GM12878 (cell line): ENCODE measurements at regions not wholly inside any gene's neighbourhood (a gene's known extent, or its start where the extent isn't known, plus 50 kb on each side); places are given as distances from the start of the nearest gene placed in this dataset.

Source experiments
- ATAC-seq: fragments of 200-7000 bp; cut with Tn5 transposase; 3 replicates; pipeline ENCODE4 v1.9.1; 2020; ENCODE audit warnings: mild to moderate bottlenecking, moderate library complexity
- BruUV-seq: library from RNA; stranded (reverse); fragments of 400-500 nt; replicated peaks from 2 replicates; lab custom pipeline; 2021; lab: Mats Ljungman, UMichigan
- CTCF ChIA-PET: fragments of 300-600 bp; sonication (Branson Sonifier 250); formaldehyde crosslinking; extraction: SDS; loops from one replicate; lab custom pipeline; 2021; ENCODE audit warnings: inconsistent platforms; lab: Yijun Ruan, JAX
- POLR2A ChIA-PET: fragments of 350-600 bp; formaldehyde crosslinking; extraction: SDS; loops from one replicate; lab custom pipeline; 2021; ENCODE audit warnings: inconsistent platforms; lab: Charles Lee
- RAD21 ChIA-PET: fragments of 300-600 bp; sonication (Branson Sonifier 250); formaldehyde crosslinking; loops from one replicate; lab custom pipeline; 2023; ENCODE audit warnings: antibody characterized with exemption; ENCODE audit not compliant: unreplicated experiment; lab: Charles Lee
- SMC1A ChIA-PET: fragments of 300-600 bp; sonication (Branson Sonifier 250); formaldehyde crosslinking; loops from one replicate; lab custom pipeline; 2023; ENCODE audit not compliant: unreplicated experiment, uncharacterized antibody; lab: Charles Lee
- DNase-seq: peaks from one replicate; pipeline ENCODE4 v3.0.0-alpha.2; 2011; ENCODE audit warnings: low read depth, low spot score
- FAIRE-seq: peaks from 3 replicates; lab custom pipeline; 2011; peaks lifted over from hg19 to GRCh38; lab: Jason Lieb, UNC
- H2AFZ ChIP-seq: 2 replicates; pipeline ENCODE4 v1.6.0; 2011; ENCODE audit warnings: low read depth, low read length, control low read depth; ENCODE audit not compliant: control insufficient read depth
- H3K27ac ChIP-seq: 2 replicates; pipeline ENCODE4 v1.5.1; 2011; ENCODE audit warnings: control low read depth; ENCODE audit not compliant: control insufficient read depth, insufficient read depth
- H3K27me3 ChIP-seq, 2 experiments: replicated peaks in 1 of 2; 2 replicates each; pipeline versions ENCODE4 v1.6.0 to v1.6.1; 2011; ENCODE audit warnings: low read length in 1 of 2; ENCODE audit not compliant: control insufficient read depth in 2 of 2, insufficient read depth in 2 of 2
- H3K36me3 ChIP-seq, 2 experiments: 2 replicates each; pipeline ENCODE4 v1.5.1; 2011; ENCODE audit warnings: low read length in 1 of 2; ENCODE audit not compliant: control insufficient read depth in 2 of 2, insufficient read depth in 2 of 2
- H3K4me1 ChIP-seq: 2 replicates; pipeline ENCODE4 v1.6.1; 2011; ENCODE audit warnings: mild to moderate bottlenecking, low read length, moderate library complexity, mixed read lengths; ENCODE audit not compliant: control insufficient read depth, insufficient read depth
- H3K4me2 ChIP-seq: 2 replicates; pipeline ENCODE4 v1.6.0; 2011; ENCODE audit warnings: control low read depth; ENCODE audit not compliant: control insufficient read depth, insufficient read depth
- H3K4me3 ChIP-seq: fragments of 200-600 bp; sonication (generic); 2 replicates; pipeline ENCODE4 v1.5.1; 2016
- H3K79me2 ChIP-seq: 2 replicates; pipeline ENCODE4 v1.6.0; 2011; ENCODE audit warnings: low read length; ENCODE audit not compliant: control insufficient read depth, insufficient read depth
- H3K9ac ChIP-seq: 2 replicates; pipeline ENCODE4 v1.8.0; 2011; ENCODE audit warnings: low read length, control low read depth, mixed read lengths; ENCODE audit not compliant: control insufficient read depth, insufficient read depth
- H3K9me3 ChIP-seq: replicated peaks from 3 replicates; pipeline ENCODE4 v1.5.1; 2011; ENCODE audit warnings: mild to moderate bottlenecking, low read length; ENCODE audit not compliant: control insufficient read depth, insufficient read depth
- H4K20me1 ChIP-seq: 2 replicates; pipeline ENCODE4 v1.6.0; 2011; ENCODE audit not compliant: control insufficient read depth, insufficient read depth
- BHLHE40 ChIP-seq, 2 experiments: fragments of 450-650 bp in 1 of 2; IDR thresholded peaks; 2 replicates each; pipeline ENCODE4 v1.6.1; 2011 to 2017; ENCODE audit warnings: low read depth in 2 of 2, borderline replicate concordance in 1 of 2, improper control_type of control experiment in 1 of 2, low read length in 1 of 2, mild to moderate bottlenecking in 1 of 2
- FOS ChIP-seq: IDR thresholded peaks from 3 replicates; pipeline ENCODE4 v1.6.1; 2011; ENCODE audit warnings: borderline replicate concordance; ENCODE audit not compliant: insufficient read length; ENCODE audit errors: extremely low read depth
- GATAD2B ChIP-seq: fragments of 450-650 bp; conservative IDR thresholded peaks from 2 replicates; pipeline ENCODE4 v1.6.1; 2017; ENCODE audit warnings: low read depth, mild to moderate bottlenecking, moderate library complexity
- MEF2A ChIP-seq: IDR thresholded peaks from 2 replicates; pipeline ENCODE4 v1.6.1; 2011; ENCODE audit warnings: low read depth, mild to moderate bottlenecking, low read length, moderate library complexity; ENCODE audit not compliant: insufficient read depth
- MTA2 ChIP-seq: fragments of 450-650 bp; IDR thresholded peaks from 2 replicates; pipeline ENCODE4 v1.6.1; 2016; ENCODE audit warnings: low read depth, mild to moderate bottlenecking, moderate library complexity
- MXI1 ChIP-seq: fragments of 150-350 bp; IDR thresholded peaks from 2 replicates; pipeline ENCODE4 v1.6.1; 2011; ENCODE audit warnings: low read depth, mild to moderate bottlenecking, inconsistent platforms, low read length, improper control_type of control experiment
- NFIC ChIP-seq: IDR thresholded peaks from 2 replicates; pipeline ENCODE4 v1.6.1; 2012; ENCODE audit warnings: low read depth, mild to moderate bottlenecking, inconsistent platforms, low read length, moderate library complexity
- NRF1 ChIP-seq: conservative IDR thresholded peaks from 2 replicates; pipeline ENCODE4 v1.6.1; 2011; ENCODE audit warnings: mild to moderate bottlenecking, low read depth, low read length, improper control_type of control experiment
- SMARCA5 ChIP-seq: fragments of 450-650 bp; IDR thresholded peaks from 2 replicates; pipeline ENCODE4 v1.6.1; 2017; ENCODE audit warnings: mild to moderate bottlenecking
- ZNF622 ChIP-seq: fragments of 450-650 bp; IDR thresholded peaks from 2 replicates; pipeline ENCODE4 v1.6.1; 2017; ENCODE audit warnings: mild to moderate bottlenecking, inconsistent platforms
- WGBS: methylation state at CpG from one replicate; pipeline ENCODE4 v1.1.6; 2016; ENCODE audit warnings: low lambda C conversion rate; ENCODE audit not compliant: insufficient replicate concordance, insufficient coverage; ENCODE audit errors: missing lambda C conversion rate; 5-methylcytosine and 5-hydroxymethylcytosine counted together
- in situ Hi-C: fragments of 300-500 bp; cut with MboI; formaldehyde crosslinking; loops from 9 replicates; pipeline ENCODE4 v1.14.3; 2018; ENCODE audit warnings: mixed read lengths
- intact Hi-C: fragments of 100-400 bp; cut with micrococcal nuclease; formaldehyde crosslinking; loops from one replicate; pipeline ENCODE4 v1.14.2; 2022; ENCODE audit not compliant: unreplicated experiment
- TF ChIP-seq, protein P1 (sequence below): IDR thresholded peaks from 2 replicates; pipeline ENCODE4 v1.6.1; 2012; ENCODE audit warnings: improper control_type of control experiment, low read depth, low read length; ENCODE audit not compliant: insufficient replicate concordance
- TF ChIP-seq, protein P2 (sequence below): fragments of 450-650 bp; IDR thresholded peaks from 2 replicates; pipeline ENCODE4 v1.6.1; 2014; ENCODE audit warnings: mild to moderate bottlenecking

DNA sequence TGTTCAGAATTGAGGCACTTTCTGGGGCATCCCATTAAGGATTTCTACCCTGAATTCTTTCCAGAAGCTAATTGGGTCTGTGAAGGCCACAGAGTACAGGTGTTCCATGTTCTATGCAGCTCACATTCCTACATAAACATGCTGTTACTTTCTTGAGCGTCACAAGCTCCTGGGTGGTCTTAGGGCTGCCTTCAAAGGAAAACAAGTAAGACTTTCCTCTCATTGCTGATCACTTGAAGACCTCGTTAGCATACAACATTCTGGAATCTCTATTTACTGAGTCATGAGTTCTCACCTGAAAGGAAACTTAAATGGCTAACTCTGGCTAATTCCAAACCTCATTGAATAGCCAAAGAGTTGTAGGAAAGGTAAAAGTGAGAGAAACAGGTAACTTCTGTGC lies 63.0 kb upstream of the HMGA2 start:
- in situ Hi-C loops (no loop called here), intact Hi-C loops (no loop called here)
- H3K9ac ChIP-seq, result no peak overlapping the region
- FAIRE-seq, result no peak
- RAD21 ChIA-PET, result no interaction called here
- no peaks in the 10 kb centered on the region for H4K20me1 ChIP-seq
- SMC1A ChIA-PET, result no interaction called here
- ATAC-seq, result no peak
- H3K27ac ChIP-seq, result no peak overlapping the region
- no peaks in the 10 kb centered on the region; a peak in 1 of 4 replicates for H3K27me3 ChIP-seq
- POLR2A ChIA-PET, result no interaction called here
- peaks cover 23% of the 10 kb centered on the region for H3K4me1 ChIP-seq
- TF ChIP-seq GATAD2B, result no peak
- no peak for TF ChIP-seq MEF2A
- TF ChIP-seq FOS, result no peak
- TF ChIP-seq, protein P1, sequence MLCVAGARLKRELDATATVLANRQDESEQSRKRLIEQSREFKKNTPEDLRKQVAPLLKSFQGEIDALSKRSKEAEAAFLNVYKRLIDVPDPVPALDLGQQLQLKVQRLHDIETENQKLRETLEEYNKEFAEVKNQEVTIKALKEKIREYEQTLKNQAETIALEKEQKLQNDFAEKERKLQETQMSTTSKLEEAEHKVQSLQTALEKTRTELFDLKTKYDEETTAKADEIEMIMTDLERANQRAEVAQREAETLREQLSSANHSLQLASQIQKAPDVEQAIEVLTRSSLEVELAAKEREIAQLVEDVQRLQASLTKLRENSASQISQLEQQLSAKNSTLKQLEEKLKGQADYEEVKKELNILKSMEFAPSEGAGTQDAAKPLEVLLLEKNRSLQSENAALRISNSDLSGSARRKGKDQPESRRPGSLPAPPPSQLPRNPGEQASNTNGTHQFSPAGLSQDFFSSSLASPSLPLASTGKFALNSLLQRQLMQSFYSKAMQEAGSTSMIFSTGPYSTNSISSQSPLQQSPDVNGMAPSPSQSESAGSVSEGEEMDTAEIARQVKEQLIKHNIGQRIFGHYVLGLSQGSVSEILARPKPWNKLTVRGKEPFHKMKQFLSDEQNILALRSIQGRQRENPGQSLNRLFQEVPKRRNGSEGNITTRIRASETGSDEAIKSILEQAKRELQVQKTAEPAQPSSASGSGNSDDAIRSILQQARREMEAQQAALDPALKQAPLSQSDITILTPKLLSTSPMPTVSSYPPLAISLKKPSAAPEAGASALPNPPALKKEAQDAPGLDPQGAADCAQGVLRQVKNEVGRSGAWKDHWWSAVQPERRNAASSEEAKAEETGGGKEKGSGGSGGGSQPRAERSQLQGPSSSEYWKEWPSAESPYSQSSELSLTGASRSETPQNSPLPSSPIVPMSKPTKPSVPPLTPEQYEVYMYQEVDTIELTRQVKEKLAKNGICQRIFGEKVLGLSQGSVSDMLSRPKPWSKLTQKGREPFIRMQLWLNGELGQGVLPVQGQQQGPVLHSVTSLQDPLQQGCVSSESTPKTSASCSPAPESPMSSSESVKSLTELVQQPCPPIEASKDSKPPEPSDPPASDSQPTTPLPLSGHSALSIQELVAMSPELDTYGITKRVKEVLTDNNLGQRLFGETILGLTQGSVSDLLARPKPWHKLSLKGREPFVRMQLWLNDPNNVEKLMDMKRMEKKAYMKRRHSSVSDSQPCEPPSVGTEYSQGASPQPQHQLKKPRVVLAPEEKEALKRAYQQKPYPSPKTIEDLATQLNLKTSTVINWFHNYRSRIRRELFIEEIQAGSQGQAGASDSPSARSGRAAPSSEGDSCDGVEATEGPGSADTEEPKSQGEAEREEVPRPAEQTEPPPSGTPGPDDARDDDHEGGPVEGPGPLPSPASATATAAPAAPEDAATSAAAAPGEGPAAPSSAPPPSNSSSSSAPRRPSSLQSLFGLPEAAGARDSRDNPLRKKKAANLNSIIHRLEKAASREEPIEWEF, result no peak
- no peak for TF ChIP-seq ZNF622
- no peak for TF ChIP-seq MTA2
- TF ChIP-seq NRF1, result no peak
- TF ChIP-seq NFIC, result no peak
- TF ChIP-seq SMARCA5, result no peak
- TF ChIP-seq, protein P2, sequence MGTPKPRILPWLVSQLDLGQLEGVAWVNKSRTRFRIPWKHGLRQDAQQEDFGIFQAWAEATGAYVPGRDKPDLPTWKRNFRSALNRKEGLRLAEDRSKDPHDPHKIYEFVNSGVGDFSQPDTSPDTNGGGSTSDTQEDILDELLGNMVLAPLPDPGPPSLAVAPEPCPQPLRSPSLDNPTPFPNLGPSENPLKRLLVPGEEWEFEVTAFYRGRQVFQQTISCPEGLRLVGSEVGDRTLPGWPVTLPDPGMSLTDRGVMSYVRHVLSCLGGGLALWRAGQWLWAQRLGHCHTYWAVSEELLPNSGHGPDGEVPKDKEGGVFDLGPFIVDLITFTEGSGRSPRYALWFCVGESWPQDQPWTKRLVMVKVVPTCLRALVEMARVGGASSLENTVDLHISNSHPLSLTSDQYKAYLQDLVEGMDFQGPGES, result no peak
- TF ChIP-seq BHLHE40 (IDR thresholded peaks at IDR 0.05; ENCODE audit: borderline replicate concordance in 1 of 2, low read depth in 2 of 2, low read length in 1 of 2), result no peak
- TF ChIP-seq MXI1, result no peak
- TF ChIP-seq, all 136 proteins: peak for 0
- CTCF ChIA-PET, result no interaction called here
- BruUV-seq, result no TSS peak
- no peak for DNase-seq
- Histone ChIP-seq H3K79me2 (no peaks in the 10 kb centered on the region), H3K9me3 (peaks cover 2% of the 10 kb centered on the region; the same call in 2 of the 3 replicates), H2AFZ (no peak overlapping the region), H3K4me2 (no peak overlapping the region), H3K4me3 (no peak overlapping the region), H3K36me3 (no peaks in the 10 kb centered on the region)
- WGBS, result 0% methylated on average over 2 of the region's 2 CpGs
